ENCODE measurements at regions not wholly inside any gene's neighbourhood (a gene's known extent, or its start where the extent isn't known, plus 50 kb on each side); places are given as distances from the start of the nearest gene placed in this dataset.

- no peak overlapping the region for H3K9ac ChIP-seq (ENCODE audit: low read length)
- no peak overlapping the region for H3K27ac ChIP-seq (ENCODE audit: low read depth, low read length)
- no peak overlapping the region for H2AFZ ChIP-seq (ENCODE audit: low read depth, low read length, severe bottlenecking)
- no peaks in the 10 kb centered on the region for H3K79me2 ChIP-seq (ENCODE audit: insufficient read depth, low read length)
- no peaks in the 10 kb centered on the region for H4K20me1 ChIP-seq (ENCODE audit: low read depth, low read length)
- TF ChIP-seq, protein P1, sequence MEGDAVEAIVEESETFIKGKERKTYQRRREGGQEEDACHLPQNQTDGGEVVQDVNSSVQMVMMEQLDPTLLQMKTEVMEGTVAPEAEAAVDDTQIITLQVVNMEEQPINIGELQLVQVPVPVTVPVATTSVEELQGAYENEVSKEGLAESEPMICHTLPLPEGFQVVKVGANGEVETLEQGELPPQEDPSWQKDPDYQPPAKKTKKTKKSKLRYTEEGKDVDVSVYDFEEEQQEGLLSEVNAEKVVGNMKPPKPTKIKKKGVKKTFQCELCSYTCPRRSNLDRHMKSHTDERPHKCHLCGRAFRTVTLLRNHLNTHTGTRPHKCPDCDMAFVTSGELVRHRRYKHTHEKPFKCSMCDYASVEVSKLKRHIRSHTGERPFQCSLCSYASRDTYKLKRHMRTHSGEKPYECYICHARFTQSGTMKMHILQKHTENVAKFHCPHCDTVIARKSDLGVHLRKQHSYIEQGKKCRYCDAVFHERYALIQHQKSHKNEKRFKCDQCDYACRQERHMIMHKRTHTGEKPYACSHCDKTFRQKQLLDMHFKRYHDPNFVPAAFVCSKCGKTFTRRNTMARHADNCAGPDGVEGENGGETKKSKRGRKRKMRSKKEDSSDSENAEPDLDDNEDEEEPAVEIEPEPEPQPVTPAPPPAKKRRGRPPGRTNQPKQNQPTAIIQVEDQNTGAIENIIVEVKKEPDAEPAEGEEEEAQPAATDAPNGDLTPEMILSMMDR (IDR thresholded peaks at IDR 0.05; ENCODE audit: insufficient read depth, low read length, poor library complexity, severe bottlenecking) = no peak
- TF ChIP-seq EZH2phosphoT487 (conservative IDR thresholded peaks at IDR 0.05; ENCODE audit: low read length) = no peak
- H3K36me3 ChIP-seq (ENCODE audit: low read length) = no peaks in the 10 kb centered on the region
- H3F3A ChIP-seq (ENCODE audit: insufficient read depth) = no peaks in the 10 kb centered on the region
- no peaks in the 10 kb centered on the region for H3K27me3 ChIP-seq (ENCODE audit: low read length)
- H3K9me2 ChIP-seq (replicated peaks; ENCODE audit: insufficient read depth, low read length) = no peaks in the 10 kb centered on the region
- no peak overlapping the region for H3K4me3 ChIP-seq (ENCODE audit: insufficient read depth, low read length, poor library complexity, severe bottlenecking)
- H3K9me3 ChIP-seq (ENCODE audit: insufficient read depth, low read length) = no peaks in the 10 kb centered on the region
- no peak overlapping the region for H3K4me2 ChIP-seq (ENCODE audit: low read depth, low read length, poor library complexity, severe bottlenecking)
Measured at GRCh38 chr4:158038718-158039117, 134.1 kb downstream of the GASK1B start.

- Histone ChIP-seq H3K4me3 (ENCODE audit: insufficient read depth, low read length, poor library complexity, severe bottlenecking) (no peak overlapping the region), H3K9ac (ENCODE audit: low read length) (no peak overlapping the region), H3K9me3 (ENCODE audit: insufficient read depth, low read length) (no peaks in the 10 kb centered on the region), H3K27ac (ENCODE audit: low read depth, low read length) (no peak overlapping the region), H3K79me2 (ENCODE audit: insufficient read depth, low read length) (no peaks in the 10 kb centered on the region), H2AFZ (ENCODE audit: low read depth, low read length, severe bottlenecking) (no peak overlapping the region), H3K9me2 (replicated peaks; ENCODE audit: insufficient read depth, low read length) (no peaks in the 10 kb centered on the region), H3K4me2 (ENCODE audit: low read depth, low read length, poor library complexity, severe bottlenecking) (no peak overlapping the region), H3F3A (ENCODE audit: insufficient read depth) (no peaks in the 10 kb centered on the region), H3K36me3 (ENCODE audit: low read length) (no peaks in the 10 kb centered on the region), H3K27me3 (ENCODE audit: low read length) (no peaks in the 10 kb centered on the region), H4K20me1 (ENCODE audit: low read depth, low read length) (no peaks in the 10 kb centered on the region)
- TF ChIP-seq, protein P1 (IDR thresholded peaks at IDR 0.05; ENCODE audit: insufficient read depth, low read length, poor library complexity, severe bottlenecking) = no peak
- no peak for TF ChIP-seq EZH2phosphoT487 (conservative IDR thresholded peaks at IDR 0.05; ENCODE audit: low read length)
Measured at GRCh38 chr4:158036998-158037397, 135.8 kb downstream of the GASK1B start.

GRCh38 chr4:158035662-158036195 is 137.1 kb downstream of the GASK1B start:
- no peaks in the 10 kb centered on the region for H3F3A ChIP-seq (ENCODE audit: insufficient read depth)
- TF ChIP-seq EZH2phosphoT487 (conservative IDR thresholded peaks at IDR 0.05; ENCODE audit: low read length) = no peak
- TF ChIP-seq, protein P1 (IDR thresholded peaks at IDR 0.05; ENCODE audit: insufficient read depth, low read length, poor library complexity, severe bottlenecking) = no peak
- no peak overlapping the region for H3K27ac ChIP-seq (ENCODE audit: low read depth, low read length)
- no peaks in the 10 kb centered on the region for H3K9me2 ChIP-seq (replicated peaks; ENCODE audit: insufficient read depth, low read length)
- H3K79me2 ChIP-seq (ENCODE audit: insufficient read depth, low read length) = no peaks in the 10 kb centered on the region
- H3K27me3 ChIP-seq (ENCODE audit: low read length) = no peaks in the 10 kb centered on the region
- no peak overlapping the region for H3K9ac ChIP-seq (ENCODE audit: low read length)
- no peaks in the 10 kb centered on the region for H3K36me3 ChIP-seq (ENCODE audit: low read length)
- H3K4me3 ChIP-seq (ENCODE audit: insufficient read depth, low read length, poor library complexity, severe bottlenecking) = no peak overlapping the region
- no peaks in the 10 kb centered on the region for H3K9me3 ChIP-seq (ENCODE audit: insufficient read depth, low read length)
- no peaks in the 10 kb centered on the region for H4K20me1 ChIP-seq (ENCODE audit: low read depth, low read length)
- no peak overlapping the region for H2AFZ ChIP-seq (ENCODE audit: low read depth, low read length, severe bottlenecking)
- H3K4me2 ChIP-seq (ENCODE audit: low read depth, low read length, poor library complexity, severe bottlenecking) = no peak overlapping the region

All from SU-DHL-6 (cell line).